Keratinocyte (primary cell): ENCODE measurements at regions not wholly inside any gene's neighbourhood (a gene's known extent, or its start where the extent isn't known, plus 50 kb on each side); places are given as distances from the start of the nearest gene placed in this dataset.

Experiments
- DNase-seq: peaks from one replicate; pipeline ENCODE4 v3.0.0-alpha.2; 2011; ENCODE audit warnings: low read depth, missing footprints, low spot score
- FAIRE-seq: peaks from 2 replicates; lab custom pipeline; 2011; peaks lifted over from hg19 to GRCh38; lab: Jason Lieb, UNC
- H2AFZ ChIP-seq: 2 replicates; pipeline ENCODE4 v1.6.0; 2012; ENCODE audit warnings: low read length, control low read depth, inconsistent platforms; ENCODE audit not compliant: control insufficient read depth
- H3K27ac ChIP-seq: 2 replicates; pipeline ENCODE4 v1.5.1; 2011; ENCODE audit warnings: low read length; ENCODE audit not compliant: control insufficient read depth, insufficient read depth
- H3K27me3 ChIP-seq: 3 replicates; pipeline ENCODE4 v1.6.0; 2011; ENCODE audit warnings: low read length; ENCODE audit not compliant: control insufficient read depth, insufficient read depth; ENCODE audit errors: extremely low read depth
- H3K36me3 ChIP-seq, 2 experiments: 2 replicates in 1 of 2; 3 replicates in 1 of 2; pipeline ENCODE4 v1.5.1; 2011; ENCODE audit warnings: low read length in 2 of 2, mild to moderate bottlenecking in 1 of 2; ENCODE audit not compliant: control insufficient read depth in 2 of 2, insufficient read depth in 2 of 2; ENCODE audit errors: extremely low read depth in 1 of 2
- H3K4me1 ChIP-seq: 3 replicates; pipeline ENCODE4 v1.5.1; 2011; ENCODE audit warnings: low read length; ENCODE audit not compliant: control insufficient read depth, insufficient read depth; ENCODE audit errors: extremely low read depth
- H3K4me2 ChIP-seq: 3 replicates; pipeline ENCODE4 v1.6.0; 2011; ENCODE audit warnings: low read depth, low read length; ENCODE audit not compliant: control insufficient read depth, insufficient read depth; ENCODE audit errors: extremely low read depth
- H3K4me3 ChIP-seq, 3 experiments: fragments of 200-600 bp in 1 of 3; sonication (generic) in 1 of 3; 2 replicates in 2 of 3; 3 replicates in 1 of 3; pipeline ENCODE4 v1.5.1; 2011 to 2016; ENCODE audit warnings: low read length in 3 of 3, mild to moderate bottlenecking in 3 of 3, control low read depth in 2 of 3, inconsistent platforms in 1 of 3, low read depth in 1 of 3, mixed read lengths in 1 of 3, mixed run types in 1 of 3, moderate library complexity in 1 of 3; ENCODE audit not compliant: control insufficient read depth in 2 of 3, insufficient read depth in 2 of 3; ENCODE audit errors: extremely low read depth in 1 of 3
- H3K79me2 ChIP-seq: 2 replicates; pipeline ENCODE4 v1.6.0; 2012; ENCODE audit warnings: low read length; ENCODE audit not compliant: control insufficient read depth, insufficient read depth
- H3K9ac ChIP-seq: 3 replicates; pipeline ENCODE4 v1.6.0; 2011; ENCODE audit warnings: low read length; ENCODE audit not compliant: control insufficient read depth, insufficient read depth; ENCODE audit errors: extremely low read depth
- H3K9me1 ChIP-seq: 3 replicates; pipeline ENCODE4 v1.6.0; 2011; ENCODE audit warnings: low read length; ENCODE audit not compliant: control insufficient read depth, insufficient read depth; ENCODE audit errors: extremely low read depth
- H3K9me3 ChIP-seq: 2 replicates; pipeline ENCODE4 v1.5.1; 2012; ENCODE audit warnings: low read depth, low read length; ENCODE audit not compliant: control insufficient read depth
- H4K20me1 ChIP-seq: 3 replicates; pipeline ENCODE4 v1.6.0; 2011; ENCODE audit warnings: low read length; ENCODE audit not compliant: control insufficient read depth, insufficient read depth; ENCODE audit errors: extremely low read depth
- EZH2 ChIP-seq: IDR thresholded peaks from one replicate; pipeline ENCODE4 v1.6.1; 2012; ENCODE audit warnings: inconsistent platforms, mild to moderate bottlenecking, low read length, moderate library complexity
- dilution Hi-C: fragments of 300-500 bp; cut with MboI; formaldehyde crosslinking; loops from one replicate; pipeline ENCODE4 v1.7.0; 2020; ENCODE audit warnings: low sequenced_read_pairs; ENCODE audit not compliant: extremely low pct_ligation_motif_present
- TF ChIP-seq, protein P1 (sequence below), 3 experiments: IDR thresholded peaks in 1 of 3; conservative IDR thresholded peaks in 1 of 3; optimal IDR thresholded peaks in 1 of 3; 2 replicates in 2 of 3; 3 replicates in 1 of 3; pipeline versions ENCODE3 to v1.5.1; 2011; ENCODE audit warnings: low read length in 3 of 3, mild to moderate bottlenecking in 3 of 3, moderate library complexity in 2 of 3, control low read depth in 1 of 3, inconsistent platforms in 1 of 3; ENCODE audit not compliant: insufficient read depth in 2 of 3; ENCODE audit errors: extremely low read depth in 1 of 3

DNA sequence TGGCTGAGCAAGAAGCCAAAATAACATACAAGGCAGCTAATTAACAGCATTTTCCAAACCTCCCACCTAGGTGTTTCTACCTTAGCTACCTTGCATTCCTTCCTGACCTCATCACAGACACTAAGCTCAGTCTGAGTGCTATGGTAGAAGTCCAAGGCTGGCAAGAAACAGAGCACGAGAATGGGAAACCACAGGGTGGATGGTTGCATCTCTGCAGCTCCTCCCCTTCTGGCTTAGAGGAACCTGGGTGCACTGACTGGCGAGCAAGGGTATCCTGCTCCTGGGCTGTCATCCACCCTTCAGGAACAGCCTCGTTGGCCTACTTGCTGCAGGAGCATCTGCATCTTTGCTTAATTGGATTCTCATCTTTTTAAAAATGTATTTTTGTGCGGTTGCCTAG, 73.1 kb upstream of the KIRREL3 start:
- DNase-seq (no peak), FAIRE-seq (no peak)
- Histone ChIP-seq H3K4me2 (no peak overlapping the region), H3K4me1 (no peaks in the 10 kb centered on the region), H3K36me3 (no peaks in the 10 kb centered on the region), H3K9me1 (no peaks in the 10 kb centered on the region), H3K27ac (no peak overlapping the region), H3K27me3 (no peaks in the 10 kb centered on the region), H4K20me1 (no peaks in the 10 kb centered on the region), H3K4me3 (no peak overlapping the region), H3K9ac (no peak overlapping the region), H3K79me2 (no peaks in the 10 kb centered on the region), H2AFZ (no peak overlapping the region), H3K9me3 (no peaks in the 10 kb centered on the region)
- TF ChIP-seq, protein P1, sequence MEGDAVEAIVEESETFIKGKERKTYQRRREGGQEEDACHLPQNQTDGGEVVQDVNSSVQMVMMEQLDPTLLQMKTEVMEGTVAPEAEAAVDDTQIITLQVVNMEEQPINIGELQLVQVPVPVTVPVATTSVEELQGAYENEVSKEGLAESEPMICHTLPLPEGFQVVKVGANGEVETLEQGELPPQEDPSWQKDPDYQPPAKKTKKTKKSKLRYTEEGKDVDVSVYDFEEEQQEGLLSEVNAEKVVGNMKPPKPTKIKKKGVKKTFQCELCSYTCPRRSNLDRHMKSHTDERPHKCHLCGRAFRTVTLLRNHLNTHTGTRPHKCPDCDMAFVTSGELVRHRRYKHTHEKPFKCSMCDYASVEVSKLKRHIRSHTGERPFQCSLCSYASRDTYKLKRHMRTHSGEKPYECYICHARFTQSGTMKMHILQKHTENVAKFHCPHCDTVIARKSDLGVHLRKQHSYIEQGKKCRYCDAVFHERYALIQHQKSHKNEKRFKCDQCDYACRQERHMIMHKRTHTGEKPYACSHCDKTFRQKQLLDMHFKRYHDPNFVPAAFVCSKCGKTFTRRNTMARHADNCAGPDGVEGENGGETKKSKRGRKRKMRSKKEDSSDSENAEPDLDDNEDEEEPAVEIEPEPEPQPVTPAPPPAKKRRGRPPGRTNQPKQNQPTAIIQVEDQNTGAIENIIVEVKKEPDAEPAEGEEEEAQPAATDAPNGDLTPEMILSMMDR (optimal IDR thresholded peaks at IDR 0.05 in 1 of 3, IDR thresholded peaks at IDR 0.05 in 1 of 3, conservative IDR thresholded peaks at IDR 0.05 in 1 of 3; ENCODE audit: extremely low read depth in 1 of 3, insufficient read depth in 2 of 3, low read length in 3 of 3): no peak
- no peak for TF ChIP-seq EZH2
- dilution Hi-C loops: no loop called here

DNA sequence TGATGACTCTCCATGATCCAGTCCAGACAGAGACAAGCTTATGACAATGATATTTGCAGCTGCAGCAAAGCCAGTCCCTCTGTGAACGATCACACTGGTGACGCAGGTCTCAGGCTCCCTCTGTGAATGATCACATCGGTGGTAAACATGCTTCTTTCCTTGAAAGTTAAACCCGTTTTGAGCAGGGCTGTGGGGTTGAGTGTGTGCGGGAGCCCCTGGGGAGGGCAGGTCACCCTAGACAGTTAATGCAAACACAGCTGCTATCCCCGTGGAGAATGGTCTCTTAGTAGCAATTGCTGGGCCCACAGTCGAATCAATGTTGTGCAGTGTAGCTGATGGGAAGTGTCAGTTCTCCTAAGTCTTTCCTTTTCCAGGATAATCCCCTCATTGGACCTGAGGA, 71.0 kb upstream of the KIRREL3 start:
- no peaks in the 10 kb centered on the region for H3K79me2 ChIP-seq
- H3K36me3 ChIP-seq: no peaks in the 10 kb centered on the region
- dilution Hi-C loops: no loop called here
- no peaks in the 10 kb centered on the region for H3K4me1 ChIP-seq
- no peak overlapping the region for H3K4me2 ChIP-seq
- no peak for FAIRE-seq
- no peak overlapping the region for H3K27ac ChIP-seq
- no peaks in the 10 kb centered on the region for H3K27me3 ChIP-seq
- TF ChIP-seq, protein P1 (optimal IDR thresholded peaks at IDR 0.05 in 1 of 3, IDR thresholded peaks at IDR 0.05 in 1 of 3, conservative IDR thresholded peaks at IDR 0.05 in 1 of 3; ENCODE audit: extremely low read depth in 1 of 3, insufficient read depth in 2 of 3, low read length in 3 of 3): no peak
- TF ChIP-seq EZH2: no peak
- no peaks in the 10 kb centered on the region for H3K9me1 ChIP-seq
- H3K4me3 ChIP-seq: no peak overlapping the region
- H4K20me1 ChIP-seq: no peaks in the 10 kb centered on the region
- H2AFZ ChIP-seq: no peak overlapping the region
- DNase-seq: no peak
- no peak overlapping the region for H3K9ac ChIP-seq
- no peaks in the 10 kb centered on the region for H3K9me3 ChIP-seq
